ENCODE measurements at regions not wholly inside any gene's neighbourhood (a gene's known extent, or its start where the extent isn't known, plus 50 kb on each side); places are given as distances from the start of the nearest gene placed in this dataset.

GRCh38 chr16:5643855-5644531, 546.4 kb upstream of the EEF2KMT start:
- Mint-ChIP-seq H3K4me3 (no peak overlapping the region), H3K9me3 (peaks cover 0 to 10% of the 10 kb centered on the region in 2 donors), H3K4me1 (ENCODE audit: low read depth) (no peaks in the 10 kb centered on the region), H3K27me3 (ENCODE audit: low read depth) (no peaks in the 10 kb centered on the region), H3K36me3 (ENCODE audit: insufficient read depth in 2 of 2) (no peaks in the 10 kb centered on the region), H3K27ac (no peak overlapping the region)
- ATAC-seq (replicated peaks in 1 of 2) (no peak), DNase-seq (no peak)

GRCh38 chr16:5642436-5642835, 544.8 kb upstream of the EEF2KMT start:
- ATAC-seq (replicated peaks in 1 of 2) (no peak), DNase-seq (no peak)
- Mint-ChIP-seq H3K27ac (no peak overlapping the region), H3K9me3 (peaks cover 0 to 10% of the 10 kb centered on the region in 2 donors), H3K4me3 (no peak overlapping the region), H3K27me3 (ENCODE audit: low read depth) (no peaks in the 10 kb centered on the region), H3K36me3 (ENCODE audit: insufficient read depth in 2 of 2) (no peaks in the 10 kb centered on the region), H3K4me1 (ENCODE audit: low read depth) (no peaks in the 10 kb centered on the region)

- Mint-ChIP-seq H3K27me3 (ENCODE audit: low read depth) (no peaks in the 10 kb centered on the region), H3K36me3 (ENCODE audit: insufficient read depth in 2 of 2) (no peaks in the 10 kb centered on the region), H3K9me3 (peaks cover 0 to 10% of the 10 kb centered on the region in 2 donors), H3K27ac (no peak overlapping the region), H3K4me1 (ENCODE audit: low read depth) (no peaks in the 10 kb centered on the region), H3K4me3 (no peak overlapping the region)
- ATAC-seq (replicated peaks in 1 of 2) (no peak), DNase-seq (no peak)
Observed at GRCh38 chr16:5642011-5642410, 544.4 kb upstream of the EEF2KMT start.

- Mint-ChIP-seq H3K9me3 (peaks cover 0 to 10% of the 10 kb centered on the region in 2 donors), H3K27ac (no peak overlapping the region), H3K4me1 (ENCODE audit: low read depth) (no peaks in the 10 kb centered on the region), H3K36me3 (ENCODE audit: insufficient read depth in 2 of 2) (no peaks in the 10 kb centered on the region), H3K4me3 (no peak overlapping the region), H3K27me3 (ENCODE audit: low read depth) (no peaks in the 10 kb centered on the region)
- no peak for ATAC-seq (replicated peaks in 1 of 2)
- DNase-seq, result no peak
Observed at GRCh38 chr16:5640883-5641282, 543.3 kb upstream of the EEF2KMT start.

GRCh38 chr16:5639531-5639930, 541.9 kb upstream of the EEF2KMT start:
- no peaks in the 10 kb centered on the region for H3K4me1 Mint-ChIP-seq (ENCODE audit: low read depth)
- DNase-seq (no peak), ATAC-seq (replicated peaks in 1 of 2) (no peak)
- H3K36me3 Mint-ChIP-seq (ENCODE audit: insufficient read depth in 2 of 2), result no peaks in the 10 kb centered on the region
- H3K4me3 Mint-ChIP-seq, result no peak overlapping the region
- no peaks in the 10 kb centered on the region for H3K27me3 Mint-ChIP-seq (ENCODE audit: low read depth)
- peaks cover 0 to 10% of the 10 kb centered on the region in 2 donors for H3K9me3 Mint-ChIP-seq
- H3K27ac Mint-ChIP-seq, result no peak overlapping the region

- Mint-ChIP-seq H3K4me1 (ENCODE audit: low read depth) (no peaks in the 10 kb centered on the region), H3K36me3 (ENCODE audit: insufficient read depth in 2 of 2) (no peaks in the 10 kb centered on the region), H3K27ac (no peak overlapping the region), H3K9me3 (peaks cover 0 to under 1% of the 10 kb centered on the region in 2 donors), H3K4me3 (no peak overlapping the region), H3K27me3 (ENCODE audit: low read depth) (no peaks in the 10 kb centered on the region)
- ATAC-seq (replicated peaks in 1 of 2) (no peak), DNase-seq (no peak)
Observed at GRCh38 chr16:5635331-5635730, 537.7 kb upstream of the EEF2KMT start.

- DNase-seq, result no peak
- H3K9me3 Mint-ChIP-seq, result no peaks in the 10 kb centered on the region
- H3K36me3 Mint-ChIP-seq (ENCODE audit: insufficient read depth in 2 of 2), result no peaks in the 10 kb centered on the region
- no peaks in the 10 kb centered on the region for H3K4me1 Mint-ChIP-seq (ENCODE audit: low read depth)
- no peaks in the 10 kb centered on the region for H3K27me3 Mint-ChIP-seq (ENCODE audit: low read depth)
- no peak for ATAC-seq (replicated peaks in 1 of 2)
- H3K4me3 Mint-ChIP-seq, result no peak overlapping the region
- H3K27ac Mint-ChIP-seq, result no peak overlapping the region
Observed at GRCh38 chr16:5634666-5635180, 537.1 kb upstream of the EEF2KMT start.

GRCh38 chr16:5633845-5634440, 536.3 kb upstream of the EEF2KMT start:
- Mint-ChIP-seq H3K36me3 (ENCODE audit: insufficient read depth in 2 of 2) (no peaks in the 10 kb centered on the region), H3K4me3 (no peak overlapping the region), H3K27me3 (ENCODE audit: low read depth) (no peaks in the 10 kb centered on the region), H3K9me3 (no peaks in the 10 kb centered on the region), H3K27ac (no peak overlapping the region), H3K4me1 (ENCODE audit: low read depth) (no peaks in the 10 kb centered on the region)
- no peak for DNase-seq
- ATAC-seq (replicated peaks in 1 of 2), result no peak

GRCh38 chr16:5622234-5622884, 524.8 kb upstream of the EEF2KMT start:
- ATAC-seq (replicated peaks in 1 of 2), result no peak
- H3K27me3 Mint-ChIP-seq (ENCODE audit: low read depth), result peaks cover 5% of the 10 kb centered on the region
- H3K4me3 Mint-ChIP-seq, result no peak overlapping the region
- H3K9me3 Mint-ChIP-seq, result peaks cover 4 to 7% of the 10 kb centered on the region in 2 donors
- no peak for DNase-seq
- H3K36me3 Mint-ChIP-seq (ENCODE audit: insufficient read depth in 2 of 2), result peaks cover 0 to 4% of the 10 kb centered on the region in 2 donors
- no peak overlapping the region for H3K27ac Mint-ChIP-seq
- no peaks in the 10 kb centered on the region for H3K4me1 Mint-ChIP-seq (ENCODE audit: low read depth)

GRCh38 chr16:5621826-5622225, 524.2 kb upstream of the EEF2KMT start:
- no peak overlapping the region for H3K4me3 Mint-ChIP-seq
- H3K36me3 Mint-ChIP-seq (ENCODE audit: insufficient read depth in 2 of 2), result peaks cover 0 to 4% of the 10 kb centered on the region in 2 donors
- DNase-seq (no peak), ATAC-seq (replicated peaks in 1 of 2) (no peak)
- no peaks in the 10 kb centered on the region for H3K4me1 Mint-ChIP-seq (ENCODE audit: low read depth)
- peaks cover 10% of the 10 kb centered on the region for H3K27me3 Mint-ChIP-seq (ENCODE audit: low read depth)
- H3K27ac Mint-ChIP-seq, result no peak overlapping the region
- H3K9me3 Mint-ChIP-seq, result peaks cover 2 to 7% of the 10 kb centered on the region in 2 donors

GRCh38 chr16:5619304-5619703, 521.7 kb upstream of the EEF2KMT start:
- no peak overlapping the region for H3K27ac Mint-ChIP-seq
- peaks cover 17% of the 10 kb centered on the region for H3K27me3 Mint-ChIP-seq (ENCODE audit: low read depth)
- H3K4me1 Mint-ChIP-seq (ENCODE audit: low read depth), result no peaks in the 10 kb centered on the region
- DNase-seq, result no peak
- peaks cover 0 to 2% of the 10 kb centered on the region in 2 donors for H3K36me3 Mint-ChIP-seq (ENCODE audit: insufficient read depth in 2 of 2)
- no peak overlapping the region for H3K4me3 Mint-ChIP-seq
- peaks cover 0 to 4% of the 10 kb centered on the region in 2 donors for H3K9me3 Mint-ChIP-seq
- ATAC-seq (replicated peaks in 1 of 2), result no peak

GRCh38 chr16:5616841-5617240, 519.2 kb upstream of the EEF2KMT start:
- Mint-ChIP-seq H3K36me3 (ENCODE audit: insufficient read depth in 2 of 2) (no peaks in the 10 kb centered on the region), H3K4me3 (no peak overlapping the region), H3K27me3 (ENCODE audit: low read depth) (peaks cover 17% of the 10 kb centered on the region), H3K27ac (no peak overlapping the region), H3K9me3 (no peaks in the 10 kb centered on the region), H3K4me1 (ENCODE audit: low read depth) (no peaks in the 10 kb centered on the region)
- DNase-seq, result no peak
- no peak for ATAC-seq (replicated peaks in 1 of 2)

- peak; percentile 41 to 49 for ATAC-seq (replicated peaks in 1 of 2)
- H3K36me3 Mint-ChIP-seq (ENCODE audit: insufficient read depth in 2 of 2), result no peaks in the 10 kb centered on the region
- peak; percentile 35 to 41 for DNase-seq
Observed at GRCh38 chr16:5615868-5616642, 518.5 kb upstream of the EEF2KMT start.

More at GRCh38 chr16:5615868-5616642, 518.5 kb upstream of the EEF2KMT start:
- H3K9me3 Mint-ChIP-seq, result no peaks in the 10 kb centered on the region
- peaks cover 17% of the 10 kb centered on the region for H3K27me3 Mint-ChIP-seq (ENCODE audit: low read depth)
- no peak overlapping the region for H3K27ac Mint-ChIP-seq
- H3K4me3 Mint-ChIP-seq, result no peak overlapping the region
- H3K4me1 Mint-ChIP-seq (ENCODE audit: low read depth), result no peaks in the 10 kb centered on the region
